ENCODE measurements at regions not wholly inside any gene's neighbourhood (a gene's known extent, or its start where the extent isn't known, plus 50 kb on each side); places are given as distances from the start of the nearest gene placed in this dataset.

- H3K27me3 Mint-ChIP-seq (ENCODE audit: low read depth): no peaks in the 10 kb centered on the region
- H3K4me1 Mint-ChIP-seq: no peaks in the 10 kb centered on the region
- H3K36me3 Mint-ChIP-seq (ENCODE audit: low read depth): peaks cover 10% of the 10 kb centered on the region
- no peak for TF ChIP-seq CTCF (conservative IDR thresholded peaks at IDR 0.05)
- peaks cover 9% of the 10 kb centered on the region for H3K9me3 Mint-ChIP-seq
- H3K4me3 Mint-ChIP-seq: no peak overlapping the region
- no peak for DNase-seq (ENCODE audit: low read depth, low spot score)
- no peak overlapping the region for H3K27ac Mint-ChIP-seq (ENCODE audit: unreplicated experiment)
These were observed 660.6 kb downstream of the LRRIQ3 start for GRCh38 chr1:73537400-73537799.

- TF ChIP-seq CTCF (conservative IDR thresholded peaks at IDR 0.05): no peak
- Mint-ChIP-seq H3K4me3 (no peak overlapping the region), H3K9me3 (no peaks in the 10 kb centered on the region), H3K36me3 (ENCODE audit: low read depth) (no peaks in the 10 kb centered on the region), H3K27me3 (ENCODE audit: low read depth) (no peaks in the 10 kb centered on the region), H3K27ac (ENCODE audit: unreplicated experiment) (no peak overlapping the region), H3K4me1 (no peaks in the 10 kb centered on the region)
- no peak for DNase-seq (ENCODE audit: low read depth, low spot score)
These were observed 680.3 kb downstream of the LRRIQ3 start for GRCh38 chr1:73517603-73518191.

GRCh38 chr1:73516451-73516850 lies 681.5 kb downstream of the LRRIQ3 start:
- Mint-ChIP-seq H3K27ac (ENCODE audit: unreplicated experiment) (no peak overlapping the region), H3K4me3 (no peak overlapping the region), H3K36me3 (ENCODE audit: low read depth) (no peaks in the 10 kb centered on the region), H3K27me3 (ENCODE audit: low read depth) (no peaks in the 10 kb centered on the region), H3K9me3 (no peaks in the 10 kb centered on the region), H3K4me1 (peaks cover under 1% of the 10 kb centered on the region)
- DNase-seq (ENCODE audit: low read depth, low spot score): no peak
- no peak for TF ChIP-seq CTCF (conservative IDR thresholded peaks at IDR 0.05)

- no peak overlapping the region for H3K27ac Mint-ChIP-seq (ENCODE audit: unreplicated experiment)
- no peaks in the 10 kb centered on the region for H3K27me3 Mint-ChIP-seq (ENCODE audit: low read depth)
- H3K36me3 Mint-ChIP-seq (ENCODE audit: low read depth): no peaks in the 10 kb centered on the region
- DNase-seq (ENCODE audit: low read depth, low spot score): no peak
- peaks cover 7% of the 10 kb centered on the region for H3K4me1 Mint-ChIP-seq
- H3K4me3 Mint-ChIP-seq: no peak overlapping the region
- TF ChIP-seq CTCF (conservative IDR thresholded peaks at IDR 0.05): no peak
- peaks cover 2% of the 10 kb centered on the region for H3K9me3 Mint-ChIP-seq
These were observed 686.9 kb downstream of the LRRIQ3 start for GRCh38 chr1:73511038-73511437.

- Mint-ChIP-seq H3K36me3 (ENCODE audit: low read depth) (no peaks in the 10 kb centered on the region), H3K9me3 (no peaks in the 10 kb centered on the region), H3K4me3 (no peak overlapping the region), H3K27me3 (ENCODE audit: low read depth) (no peaks in the 10 kb centered on the region), H3K27ac (ENCODE audit: unreplicated experiment) (no peak overlapping the region), H3K4me1 (no peaks in the 10 kb centered on the region)
- TF ChIP-seq CTCF (conservative IDR thresholded peaks at IDR 0.05): no peak
- DNase-seq (ENCODE audit: low read depth, low spot score): no peak
These were observed 697.8 kb downstream of the LRRIQ3 start for GRCh38 chr1:73500154-73500553.

Measured in neural crest cell (in vitro differentiated cells).